ENCODE measurements at regions not wholly inside any gene's neighbourhood (a gene's known extent, or its start where the extent isn't known, plus 50 kb on each side); places are given as distances from the start of the nearest gene placed in this dataset.
A peak's percentile ranks its signal among the peaks of the same experiment; 100 is the strongest.

- TF ChIP-seq CTCF (conservative IDR thresholded peaks at IDR 0.05; ENCODE audit: low read length) (peak; percentile 18; the same call in 1 of the 2 replicates), EZH2phosphoT487 (IDR thresholded peaks at IDR 0.05; ENCODE audit: borderline replicate concordance) (no peak)
Measured at GRCh38 chr4:66169341-66169740, 499.1 kb upstream of the EPHA5 start.
